Lower lobe of right lung (tissue), 2 donors: ENCODE measurements at regions not wholly inside any gene's neighbourhood (a gene's known extent, or its start where the extent isn't known, plus 50 kb on each side); places are given as distances from the start of the nearest gene placed in this dataset.

ENCODE experiments used
- ATAC-seq, 2 donors: fragments of 200-7000 bp; cut with Tn5 transposase; one replicate each; pipeline ENCODE4 v1.9.1; 2020 to 2022; ENCODE audit warnings: mild to moderate bottlenecking in 2 of 2, moderate library complexity in 2 of 2
- DNase-seq: peaks from one replicate; pipeline ENCODE4 v3.0.0-alpha.2; 2020
- H3K27ac ChIP-seq: fragments of 200-600 bp; one replicate; pipeline ENCODE4 v1.8.0; 2022
- H3K27me3 ChIP-seq: fragments of 200-600 bp; one replicate; pipeline ENCODE4 v1.8.0; 2022; ENCODE audit warnings: low read depth
- H3K36me3 ChIP-seq: fragments of 200-600 bp; one replicate; pipeline ENCODE4 v1.8.0; 2022; ENCODE audit warnings: mild to moderate bottlenecking
- H3K4me1 ChIP-seq: fragments of 200-600 bp; one replicate; pipeline ENCODE4 v1.8.0; 2022
- H3K4me3 ChIP-seq: fragments of 200-600 bp; one replicate; pipeline ENCODE4 v1.8.0; 2022; ENCODE audit warnings: mild to moderate bottlenecking
- H3K9me3 ChIP-seq: fragments of 200-600 bp; one replicate; pipeline ENCODE4 v1.8.0; 2022
- CTCF ChIP-seq: fragments of 200-600 bp; IDR thresholded peaks from one replicate; pipeline ENCODE4 v1.8.0; 2022; ENCODE audit warnings: antibody characterized with exemption, mild to moderate bottlenecking
- intact Hi-C: fragments of 100-400 bp; cut with DNase I; formaldehyde crosslinking; loops from one replicate; pipeline ENCODE4 v1.11.0; 2022
- donor health status: DM: no; HTN: yes; CAD: no; lungs with severe emphysema.

DNA sequence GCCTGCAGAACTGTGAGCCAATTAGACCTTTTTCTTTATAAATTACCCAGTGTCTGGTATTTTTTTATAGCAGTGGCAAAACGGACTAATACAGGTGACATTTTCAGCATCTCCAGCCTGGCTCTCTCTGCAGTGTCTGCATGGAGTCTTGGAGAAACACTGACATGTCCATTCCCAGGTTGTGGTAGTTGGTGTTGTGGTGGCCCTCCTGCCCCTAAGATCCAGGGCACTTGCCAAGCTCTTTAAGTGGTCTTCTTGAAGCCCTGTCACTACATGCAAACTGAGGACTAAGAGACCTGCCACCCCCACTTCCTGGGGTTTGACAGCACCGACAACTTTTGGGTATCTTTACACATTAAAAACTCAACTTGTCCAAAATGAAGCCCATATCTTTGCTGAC, 419.4 kb downstream of the NPHP4 start:
- no peaks in the 10 kb centered on the region for H3K4me1 ChIP-seq
- DNase-seq (no peak), ATAC-seq (no peak)
- H3K36me3 ChIP-seq = no peaks in the 10 kb centered on the region
- no peak overlapping the region for H3K27ac ChIP-seq
- H3K9me3 ChIP-seq = no peaks in the 10 kb centered on the region
- no peak for TF ChIP-seq CTCF
- H3K27me3 ChIP-seq = no peaks in the 10 kb centered on the region
- H3K4me3 ChIP-seq = no peak overlapping the region
- intact Hi-C loops = no loop called here

GRCh38 chr1:5571861-5572401, 420.3 kb downstream of the NPHP4 start:
- H3K27ac ChIP-seq = no peak overlapping the region
- intact Hi-C loops = no loop called here
- no peaks in the 10 kb centered on the region for H3K36me3 ChIP-seq
- no peaks in the 10 kb centered on the region for H3K27me3 ChIP-seq
- no peak for DNase-seq
- no peak for ATAC-seq
- H3K9me3 ChIP-seq = no peaks in the 10 kb centered on the region
- no peaks in the 10 kb centered on the region for H3K4me1 ChIP-seq
- H3K4me3 ChIP-seq = no peak overlapping the region
- no peak for TF ChIP-seq CTCF

DNA sequence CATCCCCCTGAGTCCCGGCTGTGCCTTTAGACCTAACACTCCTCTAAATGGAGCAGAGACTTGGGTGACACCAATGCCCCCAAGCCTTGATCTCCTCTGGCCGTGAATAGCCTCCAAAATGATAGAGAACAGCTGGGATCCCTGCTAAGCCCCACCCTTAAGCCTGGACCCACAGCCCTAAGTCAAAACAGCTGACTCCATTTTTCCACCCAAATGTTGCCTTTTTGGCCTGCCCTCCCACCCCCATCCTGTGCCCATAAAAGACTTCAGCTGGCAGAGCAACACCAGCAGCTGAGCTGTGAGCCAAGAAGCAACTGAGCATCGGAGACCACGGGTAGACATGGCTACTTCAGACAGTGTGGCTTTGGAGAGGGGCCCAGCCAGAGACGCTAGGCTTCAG, 420.8 kb downstream of the NPHP4 start:
- intact Hi-C loops = no loop called here
- H3K4me1 ChIP-seq = no peaks in the 10 kb centered on the region
- no peak for DNase-seq

DNA sequence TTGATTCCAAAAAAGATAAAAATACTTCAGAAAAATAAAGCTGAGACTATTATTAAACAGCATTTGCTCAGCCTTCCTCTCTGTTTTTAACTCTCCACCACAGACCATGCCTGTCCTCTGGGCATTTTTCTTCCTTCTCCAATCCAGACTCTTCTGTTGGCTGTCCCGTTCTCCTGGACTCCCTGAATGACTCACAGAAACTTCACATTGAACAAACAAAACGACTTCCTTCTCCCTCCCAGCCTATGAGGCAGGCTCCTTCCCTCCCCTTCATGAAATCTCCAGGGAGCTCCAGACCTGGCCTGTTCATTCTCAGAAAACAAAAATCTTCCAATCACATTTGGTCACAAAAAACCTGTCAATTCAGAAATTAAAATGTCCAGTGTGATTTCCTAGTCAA, 421.3 kb downstream of the NPHP4 start:
- no peak for ATAC-seq
- no peaks in the 10 kb centered on the region for H3K4me1 ChIP-seq
- H3K36me3 ChIP-seq = no peaks in the 10 kb centered on the region
- no peak for DNase-seq
- H3K27ac ChIP-seq = no peak overlapping the region
- H3K4me3 ChIP-seq = no peak overlapping the region
- H3K9me3 ChIP-seq = no peaks in the 10 kb centered on the region
- TF ChIP-seq CTCF = no peak
- intact Hi-C loops = no loop called here
- no peaks in the 10 kb centered on the region for H3K27me3 ChIP-seq

More for the DNA sequence above, 420.8 kb downstream of the NPHP4 start:
- TF ChIP-seq CTCF = no peak
- H3K4me3 ChIP-seq = no peak overlapping the region
- no peaks in the 10 kb centered on the region for H3K36me3 ChIP-seq
- H3K27me3 ChIP-seq = no peaks in the 10 kb centered on the region
- no peaks in the 10 kb centered on the region for H3K9me3 ChIP-seq
- no peak for ATAC-seq
- H3K27ac ChIP-seq = no peak overlapping the region

- Histone ChIP-seq H3K4me1 (no peaks in the 10 kb centered on the region), H3K27ac (no peak overlapping the region), H3K4me3 (no peak overlapping the region), H3K36me3 (no peaks in the 10 kb centered on the region), H3K9me3 (no peaks in the 10 kb centered on the region), H3K27me3 (no peaks in the 10 kb centered on the region)
- DNase-seq = no peak
- no peak for ATAC-seq
- TF ChIP-seq CTCF = no peak
- intact Hi-C loops = no loop called here
Observed at GRCh38 chr1:5568321-5568720, 423.9 kb downstream of the NPHP4 start.

DNA sequence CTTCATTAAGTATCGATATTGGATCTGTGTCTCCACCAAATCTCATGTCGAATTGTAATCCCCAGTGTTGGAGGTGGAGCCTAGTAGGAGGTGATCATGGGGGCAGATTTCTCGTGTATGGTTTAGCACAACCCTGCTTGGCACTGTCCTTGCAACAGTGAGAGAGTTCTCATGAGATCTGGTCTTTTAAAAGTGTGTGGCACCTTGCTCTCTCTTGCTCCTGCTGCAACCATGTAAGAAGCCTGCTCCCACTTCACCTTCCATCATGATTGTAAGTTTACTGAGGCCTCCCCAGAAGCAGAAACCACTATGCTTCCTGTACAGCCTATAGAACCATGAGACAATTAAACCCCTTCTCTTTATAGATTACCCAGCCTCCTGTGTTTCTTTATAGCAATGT, 424.4 kb downstream of the NPHP4 start:
- no peak for TF ChIP-seq CTCF
- intact Hi-C loops = no loop called here
- Histone ChIP-seq H3K27ac (no peak overlapping the region), H3K27me3 (no peaks in the 10 kb centered on the region), H3K4me3 (no peak overlapping the region), H3K4me1 (no peaks in the 10 kb centered on the region), H3K36me3 (no peaks in the 10 kb centered on the region), H3K9me3 (no peaks in the 10 kb centered on the region)
- ATAC-seq (no peak), DNase-seq (no peak)
